ENCODE measurements at regions not wholly inside any gene's neighbourhood (a gene's known extent, or its start where the extent isn't known, plus 50 kb on each side); places are given as distances from the start of the nearest gene placed in this dataset.

DNA sequence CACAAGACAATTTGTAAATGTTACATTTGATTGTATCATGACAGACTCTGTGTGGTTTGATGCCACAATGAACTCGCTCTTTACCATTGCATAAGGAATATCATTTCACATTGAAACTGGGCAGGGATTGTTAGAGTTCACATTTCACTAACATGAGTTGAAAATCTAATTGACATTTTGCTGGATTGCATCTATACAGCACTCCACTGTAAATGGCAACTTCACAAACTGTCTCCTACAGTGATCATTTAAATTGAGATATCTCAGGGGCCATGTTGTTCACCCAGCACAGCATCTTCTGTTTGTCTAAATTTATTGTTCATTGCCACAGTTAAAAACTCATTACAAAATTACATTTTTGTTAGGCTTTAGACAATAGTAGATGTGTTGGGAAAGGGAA, 499.4 kb downstream of the GBE1 start:
- H3K27ac ChIP-seq, result no peak overlapping the region
- TF ChIP-seq, protein P1, sequence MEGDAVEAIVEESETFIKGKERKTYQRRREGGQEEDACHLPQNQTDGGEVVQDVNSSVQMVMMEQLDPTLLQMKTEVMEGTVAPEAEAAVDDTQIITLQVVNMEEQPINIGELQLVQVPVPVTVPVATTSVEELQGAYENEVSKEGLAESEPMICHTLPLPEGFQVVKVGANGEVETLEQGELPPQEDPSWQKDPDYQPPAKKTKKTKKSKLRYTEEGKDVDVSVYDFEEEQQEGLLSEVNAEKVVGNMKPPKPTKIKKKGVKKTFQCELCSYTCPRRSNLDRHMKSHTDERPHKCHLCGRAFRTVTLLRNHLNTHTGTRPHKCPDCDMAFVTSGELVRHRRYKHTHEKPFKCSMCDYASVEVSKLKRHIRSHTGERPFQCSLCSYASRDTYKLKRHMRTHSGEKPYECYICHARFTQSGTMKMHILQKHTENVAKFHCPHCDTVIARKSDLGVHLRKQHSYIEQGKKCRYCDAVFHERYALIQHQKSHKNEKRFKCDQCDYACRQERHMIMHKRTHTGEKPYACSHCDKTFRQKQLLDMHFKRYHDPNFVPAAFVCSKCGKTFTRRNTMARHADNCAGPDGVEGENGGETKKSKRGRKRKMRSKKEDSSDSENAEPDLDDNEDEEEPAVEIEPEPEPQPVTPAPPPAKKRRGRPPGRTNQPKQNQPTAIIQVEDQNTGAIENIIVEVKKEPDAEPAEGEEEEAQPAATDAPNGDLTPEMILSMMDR (conservative IDR thresholded peaks at IDR 0.05), result no peak

DNA sequence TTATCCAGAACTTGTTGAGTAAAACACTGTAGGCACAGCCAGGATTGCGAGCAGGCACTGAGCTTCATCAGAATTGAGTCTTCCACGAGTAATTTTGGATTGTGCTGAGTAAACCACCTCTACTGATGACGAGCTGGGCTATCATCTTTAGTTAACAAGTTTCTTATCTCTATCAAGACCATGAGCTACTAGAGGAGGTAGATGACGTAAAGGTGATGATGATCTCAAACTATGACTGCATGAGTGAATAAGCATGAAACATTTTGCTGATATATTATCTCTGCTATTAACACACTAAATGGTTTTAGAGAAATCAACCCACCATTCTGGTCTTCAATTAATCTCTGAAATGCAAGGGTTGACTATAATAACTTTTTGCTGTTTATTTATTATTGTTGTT, 506.0 kb downstream of the GBE1 start:
- H3K27ac ChIP-seq, result no peak overlapping the region
- TF ChIP-seq, protein P1 (conservative IDR thresholded peaks at IDR 0.05), result no peak

DNA sequence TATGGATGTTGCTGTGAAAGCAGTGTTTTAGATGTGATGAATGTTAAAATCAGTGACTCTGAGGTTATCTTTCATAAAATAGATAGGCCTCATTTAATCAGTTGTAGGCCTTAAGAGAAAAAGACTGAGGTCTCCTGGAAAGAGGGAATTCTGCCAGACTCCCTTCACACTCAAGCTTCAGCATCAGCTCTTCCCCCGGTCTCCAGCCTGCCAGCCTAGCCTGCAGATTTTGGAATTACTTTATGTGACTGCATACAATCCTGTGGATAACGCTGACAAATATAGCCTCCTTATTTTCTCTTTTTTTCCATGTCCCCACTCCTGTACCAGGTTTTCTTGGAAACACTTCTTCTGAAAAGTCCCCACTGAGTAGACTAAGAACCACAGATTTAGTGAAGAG, 510.3 kb downstream of the GBE1 start:
- H3K27ac ChIP-seq, result no peak overlapping the region
- TF ChIP-seq, protein P1 (conservative IDR thresholded peaks at IDR 0.05), result no peak

DNA sequence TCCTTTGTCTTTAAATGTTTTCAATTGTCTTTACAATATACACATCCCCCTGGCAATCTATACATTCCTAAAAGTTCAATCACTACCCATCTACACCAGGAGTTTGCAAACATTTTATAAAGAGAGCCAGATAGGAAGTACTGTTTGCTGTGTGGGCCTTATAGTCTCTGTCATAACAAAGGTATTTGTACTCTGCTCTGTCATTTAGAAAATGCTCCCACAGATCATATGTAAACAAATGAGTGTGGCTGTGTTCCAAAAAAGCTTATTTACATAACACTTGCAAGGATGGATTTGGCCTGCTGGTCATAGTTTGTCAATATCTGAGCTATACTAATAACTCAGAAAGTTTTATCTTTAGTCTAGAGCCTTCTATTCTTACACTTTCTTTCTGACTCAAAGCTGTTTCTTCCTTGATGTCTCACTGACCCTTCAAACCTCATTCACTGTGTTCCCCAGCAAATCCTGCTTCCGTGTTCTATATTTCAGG, 511.9 kb downstream of the GBE1 start:
- no peak overlapping the region for H3K27ac ChIP-seq
- TF ChIP-seq, protein P1 (conservative IDR thresholded peaks at IDR 0.05), result no peak

DNA sequence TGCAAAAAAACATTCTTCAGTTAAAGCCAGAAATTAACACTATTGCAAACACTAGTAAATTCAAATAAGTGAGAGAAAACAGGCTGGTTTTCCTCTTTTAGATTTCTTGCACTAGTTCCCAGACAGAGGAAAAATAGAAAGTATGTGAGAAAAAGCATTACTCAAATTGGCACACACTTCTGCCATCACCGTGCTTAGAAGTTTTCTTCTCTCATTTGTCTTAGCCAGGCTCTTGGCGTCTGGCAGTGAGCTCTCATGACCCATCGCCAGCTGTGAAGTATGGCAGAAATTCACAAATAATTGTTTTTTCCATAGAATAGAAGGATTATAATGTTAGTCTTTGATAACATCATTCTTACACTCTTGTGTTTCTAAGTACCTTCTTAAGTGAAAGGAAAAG, 515.9 kb downstream of the GBE1 start:
- H3K27ac ChIP-seq, result no peak overlapping the region
- TF ChIP-seq, protein P1 (conservative IDR thresholded peaks at IDR 0.05), result no peak

DNA sequence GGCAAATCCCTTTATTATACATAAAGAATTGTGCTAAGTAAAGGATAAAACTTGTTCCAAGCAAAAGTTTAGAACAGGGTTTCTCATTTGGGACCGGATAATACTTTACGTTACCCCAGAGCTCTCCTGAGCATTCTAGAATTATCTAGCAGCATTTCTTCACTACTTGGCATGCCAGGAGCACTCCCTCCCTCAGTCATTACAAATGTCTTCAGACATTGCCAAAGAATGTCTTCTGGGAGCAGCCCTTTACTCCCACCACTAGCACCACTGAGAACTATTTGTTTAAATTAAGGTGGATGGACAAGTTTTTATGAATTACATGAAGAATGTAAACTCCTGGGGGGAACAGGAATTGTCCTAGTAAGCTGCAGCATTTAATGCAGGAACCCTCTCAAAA, 516.4 kb downstream of the GBE1 start:
- no peak overlapping the region for H3K27ac ChIP-seq
- TF ChIP-seq, protein P1 (conservative IDR thresholded peaks at IDR 0.05), result no peak

DNA sequence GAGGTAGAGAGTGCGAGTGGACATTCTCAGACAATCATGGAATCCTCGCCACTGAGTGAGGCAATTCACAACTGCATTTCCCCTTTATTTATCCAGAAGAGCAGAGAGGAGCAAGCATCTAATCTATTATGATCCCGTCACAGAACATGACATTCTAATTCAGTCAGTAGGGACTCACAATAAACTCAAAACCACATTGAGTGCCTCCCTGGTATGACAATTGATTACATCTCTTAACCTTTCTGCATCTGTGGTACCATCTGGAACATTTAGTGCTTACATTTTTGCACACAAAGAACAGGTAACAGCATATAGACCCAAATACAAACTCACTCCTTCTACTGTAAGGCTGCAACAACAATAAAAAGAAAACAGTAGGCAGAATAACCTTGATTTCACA, 517.2 kb downstream of the GBE1 start:
- TF ChIP-seq, protein P1 (conservative IDR thresholded peaks at IDR 0.05), result no peak
- H3K27ac ChIP-seq, result no peak overlapping the region

DNA sequence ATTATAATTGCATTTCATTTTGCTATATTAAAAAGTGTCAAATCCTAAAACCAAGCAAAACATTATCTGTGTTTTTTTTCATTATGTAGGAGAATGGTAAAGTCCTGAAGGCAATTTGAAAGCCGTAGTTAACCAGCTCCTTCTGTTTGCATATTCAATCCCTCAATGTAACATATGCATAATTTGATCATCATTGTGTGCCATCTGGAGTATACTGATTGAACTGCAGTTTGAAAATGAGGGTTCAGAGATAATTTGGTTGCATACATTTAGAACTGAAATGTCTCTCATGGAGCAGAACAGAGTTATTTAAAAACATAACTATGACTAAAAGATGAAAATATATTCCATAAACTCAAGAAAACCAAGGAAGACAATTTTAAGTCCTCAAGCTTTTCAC, 518.6 kb downstream of the GBE1 start:
- no peak overlapping the region for H3K27ac ChIP-seq
- TF ChIP-seq, protein P1 (conservative IDR thresholded peaks at IDR 0.05), result peak; percentile 79
